KMS-11 (cell line): ENCODE measurements at regions not wholly inside any gene's neighbourhood (a gene's known extent, or its start where the extent isn't known, plus 50 kb on each side); places are given as distances from the start of the nearest gene placed in this dataset.
A peak's percentile ranks its signal among the peaks of the same experiment; 100 is the strongest.

Source experiments
- H2AFZ ChIP-seq: fragments of 200-600 bp; sonication (generic); 2 replicates; pipeline ENCODE4 v1.6.1; 2016; ENCODE audit warnings: antibody characterized with exemption, mixed run types, low read depth
- H3K27ac ChIP-seq: fragments of 200-600 bp; sonication (generic); 2 replicates; pipeline ENCODE4 v1.6.1; 2016; ENCODE audit warnings: mild to moderate bottlenecking, mixed run types
- H3K27me3 ChIP-seq: fragments of 200-600 bp; sonication (generic); 2 replicates; pipeline ENCODE4 v1.6.1; 2017; ENCODE audit warnings: mild to moderate bottlenecking, low read depth, mixed run types, moderate library complexity; ENCODE audit not compliant: insufficient read depth
- H3K36me3 ChIP-seq: fragments of 200-600 bp; sonication (generic); 2 replicates; pipeline ENCODE4 v1.6.1; 2017; ENCODE audit warnings: mild to moderate bottlenecking, mixed run types; ENCODE audit not compliant: insufficient read depth
- H3K4me1 ChIP-seq: fragments of 200-600 bp; sonication (generic); 2 replicates; pipeline ENCODE4 v1.6.1; 2016; ENCODE audit warnings: mild to moderate bottlenecking, low read depth, mixed run types; ENCODE audit not compliant: poor library complexity, severe bottlenecking
- H3K4me2 ChIP-seq: fragments of 200-600 bp; sonication (generic); 2 replicates; pipeline ENCODE4 v1.7.0; 2016; ENCODE audit warnings: mild to moderate bottlenecking, mixed run types
- H3K4me3 ChIP-seq: fragments of 200-600 bp; sonication (generic); IDR thresholded peaks from 2 replicates; pipeline ENCODE4 v1.6.1; 2017; ENCODE audit warnings: low read depth, low read length, mixed read lengths; ENCODE audit not compliant: insufficient read depth
- H3K79me2 ChIP-seq: fragments of 200-600 bp; sonication (generic); 2 replicates; pipeline ENCODE4 v1.6.1; 2016; ENCODE audit warnings: low read depth, mixed run types; ENCODE audit not compliant: insufficient read depth
- H3K9ac ChIP-seq: fragments of 200-600 bp; sonication (generic); 2 replicates; pipeline ENCODE4 v1.6.1; 2016; ENCODE audit warnings: mild to moderate bottlenecking, mixed run types
- H4K20me1 ChIP-seq: fragments of 200-600 bp; sonication (generic); 2 replicates; pipeline ENCODE4 v1.6.1; 2016; ENCODE audit warnings: mild to moderate bottlenecking, mixed run types; ENCODE audit not compliant: insufficient read depth
- CTCF ChIP-seq: fragments of 200-600 bp; sonication (generic); conservative IDR thresholded peaks from 2 replicates; pipeline ENCODE4 v1.6.1; 2017; ENCODE audit warnings: low read depth, mild to moderate bottlenecking, antibody characterized with exemption, low read length, moderate library complexity, mixed read lengths

DNA sequence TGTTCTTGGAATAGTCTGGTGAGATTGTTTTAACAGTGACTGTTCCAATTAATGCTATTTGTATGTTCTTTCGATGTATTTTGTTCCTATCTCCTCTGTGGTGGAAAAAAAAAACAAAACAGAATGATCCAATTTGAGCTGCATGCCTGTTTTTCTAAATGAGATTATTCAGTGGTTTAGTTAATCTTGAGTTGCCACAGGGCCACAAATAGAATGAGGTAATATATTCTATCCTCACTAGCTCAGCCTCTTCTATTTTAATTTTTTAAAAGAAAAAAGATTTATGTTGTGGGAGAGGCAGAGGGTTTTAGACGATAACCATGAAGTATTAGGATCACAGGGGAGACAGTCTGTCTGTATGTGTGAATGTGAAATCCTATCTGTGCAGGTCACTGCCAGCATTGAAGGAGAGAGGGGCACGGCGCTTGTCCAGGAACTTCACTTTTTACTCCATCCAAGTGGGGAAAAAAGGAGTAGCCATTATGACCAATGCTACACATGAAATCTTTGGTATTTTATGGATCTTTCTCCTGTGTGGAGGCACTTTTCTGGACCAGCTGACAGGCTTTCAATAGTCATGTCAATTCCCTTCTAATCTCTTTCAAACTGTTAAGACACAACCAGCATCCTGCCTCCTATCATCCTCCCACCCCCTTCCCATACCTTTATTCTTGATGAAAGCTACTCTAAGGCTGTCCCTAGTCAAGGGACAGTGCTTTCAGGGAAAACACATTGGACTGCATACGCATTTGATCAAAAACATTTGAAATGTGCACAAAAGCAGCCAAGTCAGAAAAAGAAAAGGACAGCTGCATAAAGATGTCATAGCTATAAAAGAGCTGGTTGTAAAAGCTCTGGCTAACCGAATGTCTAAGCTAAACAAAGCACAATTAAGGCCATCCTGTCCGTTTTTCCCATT is 1063.8 kb upstream of the INTU start:
- no peak for TF ChIP-seq CTCF
- H3K36me3 ChIP-seq, result no peaks in the 10 kb centered on the region
- H4K20me1 ChIP-seq, result no peaks in the 10 kb centered on the region
- no peaks in the 10 kb centered on the region for H3K27me3 ChIP-seq
- no peaks in the 10 kb centered on the region for H3K79me2 ChIP-seq
- H3K4me2 ChIP-seq, result no peak overlapping the region
- no peak overlapping the region for H2AFZ ChIP-seq
- H3K9ac ChIP-seq, result no peak overlapping the region
- H3K27ac ChIP-seq, result no peak overlapping the region
- H3K4me1 ChIP-seq, result no peaks in the 10 kb centered on the region
- no peak overlapping the region for H3K4me3 ChIP-seq

DNA sequence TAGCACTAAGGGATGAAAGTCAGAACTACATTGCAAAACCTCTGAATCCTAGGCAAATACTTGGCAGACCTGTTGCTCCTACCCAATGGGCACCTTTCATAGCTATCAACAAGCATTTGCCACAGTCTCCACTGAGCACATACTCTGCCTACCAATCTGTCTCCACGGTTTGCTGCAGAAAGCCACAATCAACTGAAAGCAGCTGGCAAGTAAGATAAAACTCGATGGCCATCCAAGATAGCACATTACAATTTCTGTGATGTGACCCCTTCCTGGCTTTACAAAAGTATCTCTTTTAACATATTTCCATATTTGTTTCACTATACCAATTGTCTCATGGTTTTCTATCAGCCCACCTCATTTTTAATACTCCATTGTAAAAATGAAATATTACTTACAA is 1060.5 kb upstream of the INTU start:
- H3K9ac ChIP-seq, result no peak overlapping the region
- H3K4me1 ChIP-seq, result no peaks in the 10 kb centered on the region
- no peaks in the 10 kb centered on the region for H4K20me1 ChIP-seq
- H3K27me3 ChIP-seq, result no peaks in the 10 kb centered on the region
- H3K27ac ChIP-seq, result no peak overlapping the region
- no peak overlapping the region for H3K4me3 ChIP-seq
- no peaks in the 10 kb centered on the region for H3K36me3 ChIP-seq
- no peak overlapping the region for H3K4me2 ChIP-seq
- no peak for TF ChIP-seq CTCF
- H2AFZ ChIP-seq, result no peak overlapping the region
- H3K79me2 ChIP-seq, result no peaks in the 10 kb centered on the region

DNA sequence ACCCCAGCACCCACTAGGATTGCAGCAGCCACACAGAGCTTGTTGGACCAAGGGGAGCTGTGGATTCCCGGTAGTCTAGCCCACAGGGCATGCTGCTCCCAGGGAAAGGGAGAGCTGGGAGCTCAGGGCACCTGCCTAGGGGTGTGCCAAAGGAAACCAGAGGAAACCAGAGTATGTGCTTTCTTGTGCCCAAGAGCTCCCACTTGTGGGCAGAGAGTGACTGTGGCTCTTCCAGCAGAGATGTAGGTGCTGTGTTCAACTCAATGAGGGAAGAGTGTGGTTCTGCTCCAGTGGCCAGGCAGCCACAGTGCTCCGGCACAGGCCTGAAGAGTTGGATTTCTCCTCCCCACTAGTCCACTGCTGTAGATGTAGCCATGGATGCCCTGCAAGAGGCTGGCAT is 1050.0 kb upstream of the INTU start:
- no peak overlapping the region for H3K4me2 ChIP-seq
- H3K36me3 ChIP-seq, result no peaks in the 10 kb centered on the region
- no peak for TF ChIP-seq CTCF
- no peak overlapping the region for H3K4me3 ChIP-seq
- no peak overlapping the region for H3K27ac ChIP-seq
- H4K20me1 ChIP-seq, result no peaks in the 10 kb centered on the region
- no peaks in the 10 kb centered on the region for H3K27me3 ChIP-seq
- H3K4me1 ChIP-seq, result no peaks in the 10 kb centered on the region
- no peak overlapping the region for H2AFZ ChIP-seq
- no peaks in the 10 kb centered on the region for H3K79me2 ChIP-seq
- H3K9ac ChIP-seq, result no peak overlapping the region

GRCh38 chr4:126583509-126583908 is 1049.2 kb upstream of the INTU start:
- no peak overlapping the region for H3K9ac ChIP-seq
- H3K27me3 ChIP-seq, result no peaks in the 10 kb centered on the region
- no peak overlapping the region for H3K4me3 ChIP-seq
- H3K27ac ChIP-seq, result no peak overlapping the region
- no peak overlapping the region for H3K4me2 ChIP-seq
- H3K79me2 ChIP-seq, result no peaks in the 10 kb centered on the region
- peak; percentile 36; the same call in 1 of the 2 replicates for TF ChIP-seq CTCF
- no peak overlapping the region for H2AFZ ChIP-seq
- no peaks in the 10 kb centered on the region for H3K4me1 ChIP-seq
- no peaks in the 10 kb centered on the region for H3K36me3 ChIP-seq
- no peaks in the 10 kb centered on the region for H4K20me1 ChIP-seq
